NCI-H774 (cell line): ENCODE measurements at regions not wholly inside any gene's neighbourhood (a gene's known extent, or its start where the extent isn't known, plus 50 kb on each side); places are given as distances from the start of the nearest gene placed in this dataset.

Experiments
- DNase-seq: peaks from one replicate; lab custom pipeline; 2025; lab: John Stamatoyannopoulos, UW

GRCh38 chr19:31946491-31946890 is 398.9 kb upstream of the ZNF507 start:
- DNase-seq, result no peak

DNA sequence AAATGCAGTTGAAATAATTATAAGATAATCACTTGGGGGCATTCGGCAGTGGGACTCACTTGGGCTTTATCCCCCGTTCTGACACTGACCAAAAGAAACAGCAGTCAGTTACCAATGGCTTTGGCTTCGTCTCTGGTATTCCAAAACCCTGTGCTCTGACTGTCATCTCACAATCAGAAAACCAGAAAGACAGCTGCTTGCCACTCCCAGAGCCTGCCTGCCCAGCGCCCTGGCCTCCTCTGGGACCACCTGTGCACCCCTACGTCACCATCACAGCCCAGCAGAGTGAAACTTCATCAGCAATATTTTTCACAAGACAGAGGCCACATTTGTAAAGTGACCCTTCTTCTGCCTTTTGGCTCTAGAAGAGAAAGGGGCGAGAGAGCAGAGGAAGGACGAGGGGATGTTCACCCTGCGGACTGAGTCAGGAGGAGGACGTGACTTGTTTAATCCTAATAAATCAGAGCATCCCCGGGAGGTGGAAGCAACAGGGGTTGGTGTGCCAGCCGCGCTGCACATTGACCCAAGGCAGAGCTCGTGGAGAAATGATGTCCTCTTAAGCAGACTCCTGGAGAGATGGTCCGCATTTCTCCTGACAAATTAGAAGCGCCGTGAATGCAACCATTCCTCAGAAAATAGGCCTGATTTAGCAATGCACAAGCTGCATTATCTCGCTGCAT is 397.8 kb upstream of the ZNF507 start:
- DNase-seq, result no peak

DNA sequence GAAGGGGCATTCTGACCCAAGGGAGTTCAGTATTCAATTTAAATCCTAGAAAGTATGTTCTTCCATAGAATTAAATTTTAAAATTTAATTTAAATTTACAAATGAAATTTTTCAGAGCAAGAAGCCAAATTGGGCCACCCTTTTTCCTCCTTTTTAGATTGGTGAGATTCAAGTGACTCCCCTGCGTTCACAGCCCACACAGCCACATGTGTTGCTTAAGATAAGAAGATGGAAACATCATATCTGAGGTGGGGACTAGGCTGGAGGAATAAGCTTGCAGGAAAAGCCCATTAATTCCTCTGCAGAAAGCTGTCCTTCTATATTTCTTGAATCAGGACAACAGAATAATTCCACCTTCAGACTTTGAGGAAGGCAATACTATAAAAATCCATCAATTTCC is 392.7 kb upstream of the ZNF507 start:
- DNase-seq, result no peak

DNA sequence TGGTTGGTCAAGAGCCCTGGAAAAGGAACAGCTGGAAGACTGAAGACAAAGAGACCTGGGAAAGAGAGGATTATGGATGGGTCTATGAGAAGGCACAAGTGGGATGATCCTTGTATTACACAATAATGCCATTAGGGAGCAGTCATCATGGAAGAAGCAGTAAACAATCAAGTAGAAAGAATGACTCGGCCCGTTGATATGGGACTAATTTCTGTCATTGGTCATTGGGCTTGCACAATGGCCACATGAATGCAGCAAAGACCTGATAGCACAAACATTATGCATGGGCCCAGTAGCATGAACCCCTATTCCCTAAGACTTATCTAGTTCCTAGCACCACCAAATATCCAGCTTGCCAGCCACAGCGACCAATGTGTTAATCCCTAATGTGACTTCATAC is 390.3 kb upstream of the ZNF507 start:
- DNase-seq, result no peak

DNA sequence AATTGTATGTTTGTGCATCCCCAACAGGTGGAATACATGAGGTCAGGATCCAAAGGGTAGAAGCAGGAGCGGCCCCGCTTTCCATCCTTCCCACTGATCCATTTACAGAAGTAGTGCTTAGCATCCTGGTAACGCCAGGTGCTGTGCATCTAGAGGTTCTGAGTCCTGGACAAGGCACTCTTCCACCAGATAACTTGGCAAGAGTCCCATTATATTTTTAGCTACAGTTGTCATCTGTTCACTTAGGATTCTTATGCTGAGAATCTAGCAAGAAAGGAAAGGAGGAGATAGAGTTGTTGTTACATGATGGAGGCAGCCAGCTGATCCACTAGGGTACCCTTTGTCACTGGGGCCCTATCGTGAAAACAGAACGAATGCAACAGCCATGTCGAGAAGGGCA is 389.5 kb upstream of the ZNF507 start:
- DNase-seq, result no peak

GRCh38 chr19:31956771-31957392 is 388.5 kb upstream of the ZNF507 start:
- no peak for DNase-seq

GRCh38 chr19:31957711-31958110 is 387.7 kb upstream of the ZNF507 start:
- DNase-seq, result no peak

- no peak for DNase-seq
Measured at GRCh38 chr19:31959527-31960018, 385.8 kb upstream of the ZNF507 start.

- DNase-seq, result no peak
Measured at GRCh38 chr19:31960474-31960873, 384.9 kb upstream of the ZNF507 start.

DNA sequence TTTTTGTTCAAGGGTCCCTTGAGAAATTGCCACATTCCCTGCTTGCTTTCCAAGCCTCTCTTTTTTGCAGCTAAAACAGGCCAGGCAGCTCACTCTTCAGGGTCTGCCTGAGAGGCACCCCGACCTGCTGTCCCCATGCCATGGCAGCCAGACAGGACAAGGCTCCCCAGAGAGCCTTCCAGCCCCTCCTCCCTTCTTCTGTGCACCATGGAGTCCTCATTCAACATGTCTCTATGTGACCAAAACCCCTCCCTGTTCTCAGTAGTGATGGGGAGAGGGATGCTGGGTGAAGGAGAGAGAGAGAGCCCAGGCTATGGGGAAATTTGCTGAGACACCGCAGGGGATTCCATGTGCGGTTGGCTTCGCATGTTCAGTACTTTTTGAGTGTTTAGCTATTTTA is 384.2 kb upstream of the ZNF507 start:
- no peak for DNase-seq

DNA sequence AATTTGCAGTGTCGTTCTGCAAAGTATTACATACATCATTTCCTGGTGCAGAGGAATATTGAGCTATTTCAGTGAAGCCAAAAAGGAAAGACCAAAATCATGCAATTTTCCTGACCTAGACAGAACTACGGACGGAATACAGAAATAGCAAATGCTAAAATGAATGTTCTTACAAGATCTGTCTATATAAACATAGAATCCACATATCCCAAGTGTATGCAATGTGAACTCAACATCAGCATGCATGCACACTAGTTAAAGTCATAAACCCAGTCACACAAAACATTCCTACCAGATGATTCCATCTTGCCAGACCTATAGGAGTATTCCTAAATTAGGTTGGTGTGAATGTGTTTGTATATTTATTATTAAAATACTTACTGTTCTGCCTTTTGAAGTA is 383.7 kb upstream of the ZNF507 start:
- DNase-seq, result no peak

DNA sequence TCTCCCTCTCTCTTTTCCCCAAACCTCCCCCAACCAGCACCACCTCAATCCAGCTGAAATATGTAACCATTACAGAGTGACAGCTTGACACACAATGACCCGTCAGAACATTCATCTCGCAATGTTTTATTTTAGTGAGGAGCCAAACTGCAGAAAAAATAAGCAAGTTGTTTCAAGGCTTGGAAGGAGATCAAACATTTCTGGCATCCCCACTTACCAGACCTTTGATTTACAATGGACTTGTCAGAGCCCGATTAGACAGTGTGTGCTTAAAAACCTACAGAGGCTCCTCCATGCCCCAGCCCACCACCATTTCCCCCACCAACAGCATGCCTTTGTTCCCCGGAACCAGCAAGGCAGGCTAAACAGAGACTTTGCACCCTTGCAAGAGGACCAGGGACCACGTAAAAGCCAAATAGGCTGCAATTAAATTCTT is 382.8 kb upstream of the ZNF507 start:
- no peak for DNase-seq

GRCh38 chr19:31963746-31964145 is 381.7 kb upstream of the ZNF507 start:
- no peak for DNase-seq

DNA sequence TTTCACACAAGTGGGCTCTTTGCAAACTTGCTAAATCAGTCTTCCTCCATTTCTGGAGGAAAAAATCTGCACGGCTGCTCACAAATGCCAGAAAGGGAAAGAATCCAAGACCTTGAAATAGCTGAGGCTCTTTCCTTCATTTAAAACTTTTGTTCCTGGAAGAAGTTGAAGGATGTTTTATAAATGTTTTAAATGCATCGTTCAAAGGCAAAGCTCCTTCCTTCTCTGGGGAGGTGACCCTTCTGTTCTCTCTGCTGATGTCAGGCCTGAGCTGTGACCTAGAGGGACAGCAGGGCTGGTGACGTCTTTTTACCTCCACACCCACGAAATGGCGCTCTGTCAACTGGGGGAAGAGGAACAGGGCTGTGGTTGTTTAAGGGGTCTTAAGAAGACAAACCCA is 376.4 kb upstream of the ZNF507 start:
- no peak for DNase-seq

DNA sequence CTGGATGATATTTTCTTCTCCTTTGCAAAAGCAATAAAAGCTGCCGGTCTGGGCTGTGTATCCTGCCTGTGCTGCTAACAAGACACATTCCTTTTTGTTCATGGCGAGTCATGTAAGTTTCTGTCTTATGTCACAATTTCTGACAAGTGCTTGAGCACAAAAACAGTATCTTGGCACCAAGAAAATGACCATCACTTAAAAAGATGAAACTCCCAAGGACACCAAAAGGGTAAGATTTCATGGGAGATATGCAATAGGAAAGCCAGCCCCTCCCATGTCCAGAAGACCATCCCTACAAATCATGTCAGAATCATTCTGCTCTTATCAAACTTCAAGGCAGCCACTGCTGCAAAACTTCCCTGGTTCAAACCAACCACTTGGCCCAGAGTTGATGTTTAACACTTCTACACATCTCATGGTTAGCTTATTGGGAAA is 375.4 kb upstream of the ZNF507 start:
- no peak for DNase-seq

GRCh38 chr19:31974290-31974689 is 371.1 kb upstream of the ZNF507 start:
- no peak for DNase-seq

DNA sequence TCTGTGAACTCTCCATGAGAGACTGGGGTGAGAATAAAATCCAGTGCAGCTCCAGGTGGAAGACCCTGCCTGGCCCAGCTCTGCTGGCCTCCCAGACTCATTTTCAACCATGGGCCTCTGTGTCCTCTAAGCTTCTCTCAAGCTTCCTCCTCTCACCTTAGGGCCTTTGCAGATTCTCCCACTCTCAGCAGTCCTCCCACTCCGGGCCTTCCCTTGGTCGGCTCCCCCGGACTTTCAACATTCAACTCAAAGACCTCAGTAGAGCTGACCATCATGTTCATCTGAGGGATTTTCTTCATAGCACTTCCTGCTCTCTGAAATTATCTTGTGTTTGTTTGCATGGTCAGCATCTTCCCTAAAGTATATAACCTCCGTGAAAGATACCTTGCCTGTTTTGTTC is 370.5 kb upstream of the ZNF507 start:
- no peak for DNase-seq

DNA sequence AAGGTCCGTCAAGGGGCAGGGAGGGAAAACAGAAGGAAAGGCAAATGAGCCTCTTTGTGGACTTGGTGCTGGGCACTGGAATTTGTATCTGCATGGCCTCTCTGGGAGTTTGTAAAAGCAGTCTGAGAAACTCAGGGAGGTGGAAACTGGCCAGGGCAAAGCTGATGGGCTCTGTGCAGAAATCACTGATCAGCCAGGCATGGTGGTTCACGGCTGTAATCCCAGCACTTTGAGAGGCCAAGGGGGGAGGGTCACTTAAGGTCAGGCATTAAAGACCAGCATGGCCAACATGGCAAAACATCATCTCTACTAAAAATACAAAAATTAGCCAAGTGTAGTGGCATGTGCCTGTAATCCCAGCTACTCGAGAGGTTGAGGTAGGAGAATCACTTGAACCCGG is 369.9 kb upstream of the ZNF507 start:
- DNase-seq, result no peak

- DNase-seq, result no peak
Measured at GRCh38 chr19:31976775-31977536, 368.5 kb upstream of the ZNF507 start.

DNA sequence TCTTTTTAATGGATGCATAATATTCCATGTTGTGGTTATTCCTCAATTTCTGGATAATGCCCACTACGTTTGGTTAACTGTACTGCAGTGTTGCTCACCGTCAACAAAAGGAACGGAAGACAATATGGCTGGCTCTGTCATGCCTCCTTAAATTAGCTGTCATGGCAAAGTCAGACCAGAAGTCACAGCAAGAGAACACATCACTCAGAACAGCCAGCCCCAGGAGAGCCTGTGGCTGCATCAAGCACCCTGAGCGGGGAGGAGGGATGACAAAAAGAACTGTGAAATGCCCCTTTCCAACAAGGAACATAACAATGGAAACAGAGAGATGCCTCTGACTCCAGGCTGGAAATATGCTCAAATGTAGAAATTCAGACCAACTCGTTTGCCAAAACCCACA is 366.0 kb upstream of the ZNF507 start:
- DNase-seq, result no peak

- DNase-seq, result no peak
Measured at GRCh38 chr19:31979949-31980670, 365.3 kb upstream of the ZNF507 start.

GRCh38 chr19:31980796-31981195 is 364.6 kb upstream of the ZNF507 start:
- no peak for DNase-seq
